PC-9 (cell line): ENCODE measurements at regions not wholly inside any gene's neighbourhood (a gene's known extent, or its start where the extent isn't known, plus 50 kb on each side); places are given as distances from the start of the nearest gene placed in this dataset.

Experiments
- CTCF ChIP-seq: fragments of 200-600 bp; sonication (generic); conservative IDR thresholded peaks from 2 replicates; pipeline ENCODE4 v1.6.1; 2017; ENCODE audit warnings: mixed run types, antibody characterized with exemption, mild to moderate bottlenecking, moderate library complexity
- EZH2 ChIP-seq: fragments of 200-600 bp; sonication (generic); IDR thresholded peaks from 2 replicates; pipeline ENCODE4 v1.8.0; 2017; ENCODE audit warnings: antibody characterized with exemption, low read depth

GRCh38 chr9:89770531-89771174 lies 165.8 kb downstream of the GADD45G start:
- TF ChIP-seq CTCF (no peak), EZH2 (no peak)
